ENCODE measurements at regions not wholly inside any gene's neighbourhood (a gene's known extent, or its start where the extent isn't known, plus 50 kb on each side); places are given as distances from the start of the nearest gene placed in this dataset.
"Not testable (repeated sequence)": the region's sequence is repeated elsewhere in the genome, so short reads cannot be mapped to it uniquely, and the experiment has no call there.

- no peak overlapping the region for H3K4me3 ChIP-seq
- TF ChIP-seq POLR2AphosphoS5 (IDR thresholded peaks at IDR 0.05) = no peak
- TF ChIP-seq POLR2A (IDR thresholded peaks at IDR 0.05) = no peak
- TF ChIP-seq CTCF (IDR thresholded peaks at IDR 0.05 in 8 of 11, conservative IDR thresholded peaks at IDR 0.05 in 3 of 11) = no peak
- intact Hi-C loops (cut with DNase I; ENCODE audit: low total_unique reads) = no loop called here
- peaks cover 0 to 9% (median 0%) of the 10 kb centered on the region in 8 donors for H3K9me3 ChIP-seq
- no peaks in the 10 kb centered on the region for H3K4me1 ChIP-seq
- 85 to 97% (median 89%) methylated on average over 4 of the region's 4 CpGs for WGBS, 5 donors
- no peaks in the 10 kb centered on the region for H3K27me3 ChIP-seq (replicated peaks in 1 of 7)
- no peak overlapping the region for H3K27ac ChIP-seq
- no peaks in the 10 kb centered on the region for H3K36me3 ChIP-seq
- DNase-seq = no peak
Observed at GRCh38 chr13:40053401-40053800, 397.9 kb downstream of the COG6 start.

GRCh38 chr13:40054422-40054821 is 399.0 kb downstream of the COG6 start:
- H3K36me3 ChIP-seq; H3K9me3 ChIP-seq; H3K4me3 ChIP-seq; intact Hi-C loops (cut with DNase I; ENCODE audit: low total_unique reads); H3K27ac ChIP-seq; H3K4me1 ChIP-seq; H3K27me3 ChIP-seq (replicated peaks in 1 of 7); DNase-seq: not testable (repeated sequence)
- 55 to 83% methylated on average over 3 of the region's 3 CpGs; no CpG with 5 or more reads in 3 of the 5 donors for WGBS, 5 donors

- Histone ChIP-seq H3K36me3 (no peaks in the 10 kb centered on the region), H3K4me3 (no peak overlapping the region), H3K27ac (no peak overlapping the region), H3K9me3 (peaks cover 0 to 9% (median 0%) of the 10 kb centered on the region in 8 donors), H3K27me3 (replicated peaks in 1 of 7) (no peaks in the 10 kb centered on the region), H3K4me1 (no peaks in the 10 kb centered on the region)
- WGBS, 5 donors = 71 to 93% (median 91%) methylated on average over 4 of the region's 4 CpGs
- intact Hi-C loops (cut with DNase I; ENCODE audit: low total_unique reads) = no loop called here
- DNase-seq = no peak
- no peak for TF ChIP-seq CTCF (IDR thresholded peaks at IDR 0.05 in 8 of 11, conservative IDR thresholded peaks at IDR 0.05 in 3 of 11)
- TF ChIP-seq POLR2AphosphoS5 (IDR thresholded peaks at IDR 0.05) = no peak
- no peak for TF ChIP-seq POLR2A (IDR thresholded peaks at IDR 0.05)
Observed at GRCh38 chr13:40056898-40057619, 401.6 kb downstream of the COG6 start.

- H3K27ac ChIP-seq = no peak overlapping the region
- H3K9me3 ChIP-seq = peaks cover 0 to 3% (median 0%) of the 10 kb centered on the region in 8 donors
- no peak overlapping the region for H3K4me3 ChIP-seq
- intact Hi-C loops (cut with DNase I; ENCODE audit: low total_unique reads) = no loop called here
- H3K4me1 ChIP-seq = no peaks in the 10 kb centered on the region
- no peak for DNase-seq
- no peaks in the 10 kb centered on the region for H3K27me3 ChIP-seq (replicated peaks in 1 of 7)
- TF ChIP-seq CTCF (IDR thresholded peaks at IDR 0.05 in 8 of 11, conservative IDR thresholded peaks at IDR 0.05 in 3 of 11) (no peak), POLR2AphosphoS5 (IDR thresholded peaks at IDR 0.05) (no peak), POLR2A (IDR thresholded peaks at IDR 0.05) (no peak)
- H3K36me3 ChIP-seq = no peaks in the 10 kb centered on the region
- 81 to 91% (median 88%) methylated on average over 3 of the region's 3 CpGs for WGBS, 5 donors
Observed at GRCh38 chr13:40058757-40059236, 403.3 kb downstream of the COG6 start.
